HL-60 (cell line): ENCODE measurements at regions not wholly inside any gene's neighbourhood (a gene's known extent, or its start where the extent isn't known, plus 50 kb on each side); places are given as distances from the start of the nearest gene placed in this dataset.
"Not testable (repeated sequence)": the region's sequence is repeated elsewhere in the genome, so short reads cannot be mapped to it uniquely, and the experiment has no call there.

Source experiments
- DNase-seq, 2 experiments: peaks; one replicate each; pipeline ENCODE4 v3.0.0-alpha.2; 2010 to 2020; ENCODE audit warnings: low read depth in 1 of 2, low spot score in 1 of 2
- H3K27ac ChIP-seq: fragments of 250-450 bp; sonication (Bioruptor Pico); replicated peaks from 2 replicates; pipeline ENCODE4 v1.5.1; 2020; ENCODE audit warnings: mild to moderate bottlenecking, moderate library complexity
- H3K27me3 ChIP-seq: fragments of 250-450 bp; sonication (Bioruptor Pico); 2 replicates; pipeline ENCODE4 v1.5.1; 2021; ENCODE audit warnings: mild to moderate bottlenecking, moderate library complexity; ENCODE audit not compliant: insufficient read depth, poor library complexity, severe bottlenecking
- H3K4me3 ChIP-seq: replicated peaks from 2 replicates; pipeline ENCODE4 v1.5.1; 2011; ENCODE audit warnings: mild to moderate bottlenecking, control low read depth, low read length; ENCODE audit not compliant: insufficient read depth
- GABPA ChIP-seq: IDR thresholded peaks from 2 replicates; pipeline ENCODE4 v1.6.1; 2012; ENCODE audit warnings: low read depth
- POLR2AphosphoS5 ChIP-seq: IDR thresholded peaks from 2 replicates; pipeline ENCODE4 v1.6.1; 2012; ENCODE audit warnings: low read depth
- SPI1 ChIP-seq: IDR thresholded peaks from 2 replicates; pipeline ENCODE4 v1.6.1; 2012; ENCODE audit warnings: low read depth, mild to moderate bottlenecking, borderline replicate concordance
- TF ChIP-seq, protein P1 (sequence below): IDR thresholded peaks from one replicate; pipeline ENCODE4 v1.5.1; 2011; ENCODE audit warnings: low read length, control low read depth, inconsistent platforms; ENCODE audit not compliant: insufficient read depth
- TF ChIP-seq, protein P2 (sequence below): IDR thresholded peaks from 2 replicates; pipeline ENCODE4 v1.6.1; 2012; ENCODE audit warnings: low read depth; ENCODE audit not compliant: insufficient replicate concordance

DNA sequence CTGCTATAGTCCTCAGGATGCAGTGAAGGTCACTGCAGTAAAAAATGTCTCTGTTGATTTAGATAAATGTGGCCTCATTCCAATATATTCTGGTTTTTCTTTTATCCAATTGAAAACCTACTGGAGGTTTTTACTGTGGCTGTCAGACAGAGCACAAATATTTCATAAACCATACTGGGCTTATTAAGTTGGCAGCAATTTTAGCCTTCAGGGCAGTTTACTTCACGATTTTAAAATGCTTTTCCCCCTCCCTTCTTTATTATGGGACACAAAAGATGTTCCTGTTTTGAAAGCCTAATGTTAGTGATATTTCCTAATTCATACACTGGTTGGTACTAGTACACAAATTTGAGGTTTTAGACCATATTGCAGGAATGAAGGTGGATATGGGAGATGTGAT lies 939.4 kb downstream of the C4orf33 start:
- no peak for DNase-seq
- Histone ChIP-seq H3K27ac (no peak overlapping the region), H3K4me3 (no peak overlapping the region), H3K27me3 (no peaks in the 10 kb centered on the region)
- TF ChIP-seq, protein P1, sequence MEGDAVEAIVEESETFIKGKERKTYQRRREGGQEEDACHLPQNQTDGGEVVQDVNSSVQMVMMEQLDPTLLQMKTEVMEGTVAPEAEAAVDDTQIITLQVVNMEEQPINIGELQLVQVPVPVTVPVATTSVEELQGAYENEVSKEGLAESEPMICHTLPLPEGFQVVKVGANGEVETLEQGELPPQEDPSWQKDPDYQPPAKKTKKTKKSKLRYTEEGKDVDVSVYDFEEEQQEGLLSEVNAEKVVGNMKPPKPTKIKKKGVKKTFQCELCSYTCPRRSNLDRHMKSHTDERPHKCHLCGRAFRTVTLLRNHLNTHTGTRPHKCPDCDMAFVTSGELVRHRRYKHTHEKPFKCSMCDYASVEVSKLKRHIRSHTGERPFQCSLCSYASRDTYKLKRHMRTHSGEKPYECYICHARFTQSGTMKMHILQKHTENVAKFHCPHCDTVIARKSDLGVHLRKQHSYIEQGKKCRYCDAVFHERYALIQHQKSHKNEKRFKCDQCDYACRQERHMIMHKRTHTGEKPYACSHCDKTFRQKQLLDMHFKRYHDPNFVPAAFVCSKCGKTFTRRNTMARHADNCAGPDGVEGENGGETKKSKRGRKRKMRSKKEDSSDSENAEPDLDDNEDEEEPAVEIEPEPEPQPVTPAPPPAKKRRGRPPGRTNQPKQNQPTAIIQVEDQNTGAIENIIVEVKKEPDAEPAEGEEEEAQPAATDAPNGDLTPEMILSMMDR, result no peak
- TF ChIP-seq, protein P2, sequence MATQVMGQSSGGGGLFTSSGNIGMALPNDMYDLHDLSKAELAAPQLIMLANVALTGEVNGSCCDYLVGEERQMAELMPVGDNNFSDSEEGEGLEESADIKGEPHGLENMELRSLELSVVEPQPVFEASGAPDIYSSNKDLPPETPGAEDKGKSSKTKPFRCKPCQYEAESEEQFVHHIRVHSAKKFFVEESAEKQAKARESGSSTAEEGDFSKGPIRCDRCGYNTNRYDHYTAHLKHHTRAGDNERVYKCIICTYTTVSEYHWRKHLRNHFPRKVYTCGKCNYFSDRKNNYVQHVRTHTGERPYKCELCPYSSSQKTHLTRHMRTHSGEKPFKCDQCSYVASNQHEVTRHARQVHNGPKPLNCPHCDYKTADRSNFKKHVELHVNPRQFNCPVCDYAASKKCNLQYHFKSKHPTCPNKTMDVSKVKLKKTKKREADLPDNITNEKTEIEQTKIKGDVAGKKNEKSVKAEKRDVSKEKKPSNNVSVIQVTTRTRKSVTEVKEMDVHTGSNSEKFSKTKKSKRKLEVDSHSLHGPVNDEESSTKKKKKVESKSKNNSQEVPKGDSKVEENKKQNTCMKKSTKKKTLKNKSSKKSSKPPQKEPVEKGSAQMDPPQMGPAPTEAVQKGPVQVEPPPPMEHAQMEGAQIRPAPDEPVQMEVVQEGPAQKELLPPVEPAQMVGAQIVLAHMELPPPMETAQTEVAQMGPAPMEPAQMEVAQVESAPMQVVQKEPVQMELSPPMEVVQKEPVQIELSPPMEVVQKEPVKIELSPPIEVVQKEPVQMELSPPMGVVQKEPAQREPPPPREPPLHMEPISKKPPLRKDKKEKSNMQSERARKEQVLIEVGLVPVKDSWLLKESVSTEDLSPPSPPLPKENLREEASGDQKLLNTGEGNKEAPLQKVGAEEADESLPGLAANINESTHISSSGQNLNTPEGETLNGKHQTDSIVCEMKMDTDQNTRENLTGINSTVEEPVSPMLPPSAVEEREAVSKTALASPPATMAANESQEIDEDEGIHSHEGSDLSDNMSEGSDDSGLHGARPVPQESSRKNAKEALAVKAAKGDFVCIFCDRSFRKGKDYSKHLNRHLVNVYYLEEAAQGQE, result no peak
- TF ChIP-seq GABPA, result no peak
- no peak for TF ChIP-seq POLR2AphosphoS5
- no peak for TF ChIP-seq SPI1

DNA sequence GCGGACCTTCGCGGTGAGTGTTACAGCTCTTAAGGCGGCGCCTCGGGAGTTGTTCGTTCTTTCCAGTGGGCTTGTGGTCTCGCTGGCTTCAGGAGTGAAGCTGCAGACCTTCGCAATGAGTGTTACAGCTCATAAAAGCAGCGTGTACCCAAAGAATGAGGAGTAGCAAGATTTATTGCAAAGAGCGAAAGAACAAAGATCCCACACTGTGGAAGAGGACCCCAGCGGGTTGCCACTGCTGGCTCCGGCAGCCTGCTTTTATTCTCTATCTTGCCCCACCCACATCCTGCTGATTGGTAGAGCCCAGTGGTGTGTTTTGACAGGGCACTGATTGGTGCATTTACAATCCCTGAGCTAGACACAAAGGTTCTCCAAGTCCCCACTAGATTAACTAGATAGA lies 941.9 kb downstream of the C4orf33 start:
- not testable (repeated sequence) for H3K27ac ChIP-seq, H3K27me3 ChIP-seq, H3K4me3 ChIP-seq, DNase-seq

DNA sequence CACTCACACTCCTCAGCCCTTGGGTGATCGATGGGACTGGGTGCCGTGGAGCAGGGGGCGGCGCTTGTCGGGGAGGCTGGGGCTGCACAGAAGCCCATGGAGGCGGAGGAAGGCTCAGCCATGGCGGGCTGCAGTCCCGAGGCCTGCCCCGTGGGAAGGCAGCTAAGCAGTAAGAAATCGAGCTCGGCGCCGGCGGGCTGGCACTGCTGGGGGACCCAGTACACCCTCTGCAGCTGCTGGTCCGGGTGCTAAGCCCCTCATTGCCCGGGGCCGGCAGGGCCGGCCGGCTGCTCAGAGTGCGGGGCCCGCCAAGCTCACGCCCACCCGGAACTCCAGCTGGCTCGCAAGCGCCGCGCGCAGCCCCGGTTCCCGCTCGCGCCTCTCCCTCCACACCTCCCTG lies 942.6 kb downstream of the C4orf33 start:
- H3K4me3 ChIP-seq, DNase-seq, H3K27ac ChIP-seq, H3K27me3 ChIP-seq: not testable (repeated sequence)

DNA sequence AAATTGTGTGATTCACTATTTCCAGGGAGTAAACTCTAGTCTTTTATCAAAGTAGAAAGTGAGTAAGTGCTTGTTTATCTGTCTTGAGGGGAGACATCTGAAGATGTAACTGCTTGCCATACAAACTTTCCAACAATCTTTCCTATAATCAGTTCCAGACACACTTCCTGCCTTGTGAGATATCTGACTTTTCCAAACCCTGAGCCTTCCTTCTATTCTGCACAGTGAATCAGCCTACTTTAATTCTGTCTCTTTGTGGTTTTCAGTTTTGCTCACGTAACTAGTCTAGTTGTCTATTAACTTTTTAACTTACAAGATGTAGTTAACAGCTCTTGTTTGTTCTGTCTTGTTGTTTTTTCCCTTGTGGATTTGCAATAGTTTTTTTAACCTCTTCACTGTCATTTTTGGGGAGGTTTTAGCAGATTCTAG lies 947.8 kb downstream of the C4orf33 start:
- Histone ChIP-seq H3K27me3 (no peaks in the 10 kb centered on the region), H3K4me3 (no peak overlapping the region), H3K27ac (no peak overlapping the region)
- no peak for DNase-seq
- TF ChIP-seq SPI1, result no peak
- no peak for TF ChIP-seq GABPA
- TF ChIP-seq, protein P1, result no peak
- TF ChIP-seq, protein P2, result no peak
- no peak for TF ChIP-seq POLR2AphosphoS5

DNA sequence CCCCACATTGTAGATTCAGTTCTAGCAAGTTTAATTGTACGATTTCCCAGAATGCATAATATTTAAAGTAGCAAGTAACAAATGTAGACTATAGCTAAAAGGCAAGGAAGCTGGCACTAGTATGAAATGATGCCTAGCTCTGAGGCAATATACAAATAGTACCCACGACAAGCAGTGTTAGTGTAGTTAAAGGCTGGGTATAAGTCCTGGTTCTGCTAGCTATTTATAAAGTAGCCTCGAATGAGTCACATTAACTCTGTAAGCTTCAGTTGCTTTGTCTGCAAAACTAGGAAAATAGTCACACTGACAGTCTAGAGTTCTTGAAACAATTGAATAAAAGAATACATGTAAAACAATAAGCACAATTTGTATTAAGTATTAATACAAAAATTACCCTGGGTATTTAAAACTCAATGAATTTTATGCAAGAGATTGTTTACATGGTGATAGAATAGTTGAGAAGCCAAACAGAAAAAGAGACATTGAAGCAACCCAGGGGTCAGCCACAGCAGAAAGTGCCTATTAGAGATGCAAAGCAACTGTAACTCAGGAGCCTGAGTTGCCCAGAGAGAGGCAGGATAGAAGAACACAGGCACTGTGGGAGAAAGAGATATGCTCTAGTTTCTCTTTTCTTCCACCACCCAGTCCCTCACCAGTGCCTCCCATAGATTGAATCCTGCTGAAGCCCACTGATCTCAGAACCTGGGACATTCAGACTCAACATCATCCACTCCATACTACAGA lies 949.0 kb downstream of the C4orf33 start:
- no peak overlapping the region for H3K27ac ChIP-seq
- DNase-seq, result no peak
- H3K4me3 ChIP-seq, result no peak overlapping the region
- TF ChIP-seq POLR2AphosphoS5 (no peak), GABPA (no peak), SPI1 (no peak)
- TF ChIP-seq, protein P1, result no peak
- H3K27me3 ChIP-seq, result no peaks in the 10 kb centered on the region
